NCI-H1417 (cell line): ENCODE measurements at regions not wholly inside any gene's neighbourhood (a gene's known extent, or its start where the extent isn't known, plus 50 kb on each side); places are given as distances from the start of the nearest gene placed in this dataset.

ENCODE experiments used
- DNase-seq, 3 experiments: peaks; one replicate each; lab custom pipeline; 2025; lab: John Stamatoyannopoulos, UW

DNA sequence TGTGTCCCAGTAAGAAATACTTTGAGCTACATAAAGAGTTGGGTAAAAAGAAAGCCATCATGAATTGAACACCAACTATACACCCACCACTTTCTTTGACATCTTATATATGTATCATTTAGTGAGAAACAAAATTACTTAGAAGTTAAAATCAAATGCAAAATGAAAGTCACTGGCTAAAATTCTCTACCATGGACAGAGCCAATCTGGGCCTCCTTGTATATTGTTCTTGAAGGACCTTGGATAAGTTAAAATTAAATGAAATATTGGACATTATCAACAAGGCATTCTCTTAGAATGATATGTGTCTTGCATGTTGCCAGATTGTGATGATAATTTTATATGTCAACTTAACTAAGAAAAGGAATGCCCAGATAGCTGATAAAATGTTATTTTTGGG, 64.2 kb upstream of the CHL1 start:
- no peak for DNase-seq

- DNase-seq = no peak
These were observed 63.7 kb upstream of the CHL1 start for GRCh38 chr3:132904-133303.

DNA sequence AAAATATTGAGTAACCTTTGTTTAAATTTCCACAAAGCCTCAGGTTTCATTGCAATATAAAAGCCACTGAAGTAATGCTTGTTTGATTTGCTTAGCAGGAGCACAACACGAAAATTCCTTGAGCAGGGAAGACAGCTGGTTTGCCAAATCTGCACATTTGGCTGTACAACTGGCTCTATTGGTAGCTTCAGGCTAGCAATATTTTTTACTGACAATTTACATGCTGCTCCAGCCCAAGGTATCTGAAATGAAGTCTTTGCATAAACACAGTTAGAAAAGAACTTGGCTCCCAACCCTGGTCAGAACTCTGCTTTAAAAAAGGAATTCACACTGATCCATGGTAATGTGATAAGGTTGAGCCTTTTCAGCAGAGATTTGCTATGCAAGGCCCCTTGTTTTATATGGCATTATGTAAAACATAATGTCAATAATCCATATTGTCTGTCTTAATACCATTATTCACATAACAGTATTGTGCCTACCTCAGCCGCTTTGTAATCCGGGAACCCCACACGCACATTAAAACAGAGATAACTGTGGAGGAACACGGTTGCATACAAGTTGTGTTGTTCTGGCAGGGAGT, 55.7 kb upstream of the CHL1 start:
- no peak for DNase-seq
